Endometrial microvascular endothelial cells (primary cell): ENCODE measurements at regions not wholly inside any gene's neighbourhood (a gene's known extent, or its start where the extent isn't known, plus 50 kb on each side); places are given as distances from the start of the nearest gene placed in this dataset.
"Not testable (repeated sequence)": the region's sequence is repeated elsewhere in the genome, so short reads cannot be mapped to it uniquely, and the experiment has no call there.

Experiments
- in situ Hi-C: cut with HindIII; loops from 2 replicates; pipeline ENCODE4 v1.10.0; 2017; ENCODE audit warnings: low sequenced_read_pairs, low pct_unique_long_range_greater_than_20kb; ENCODE audit errors: inconsistent ontology term

- in situ Hi-C loops = no loop called here
These were observed 226.0 kb downstream of the TFCP2L1 start for GRCh38 chr2:121058852-121059558.

- in situ Hi-C loops = loop anchor here (10.0 kb wide), 1 partner anchor 355 kb away; no protein-coding TSS in a partner anchor
These were observed 225.1 kb downstream of the TFCP2L1 start for GRCh38 chr2:121059651-121060649.

- in situ Hi-C loops = loop anchor here (10.0 kb wide), 1 partner anchor 357 kb away; no protein-coding TSS in a partner anchor
These were observed 223.4 kb downstream of the TFCP2L1 start for GRCh38 chr2:121061633-121062032.

GRCh38 chr2:121063471-121063870 is 221.5 kb downstream of the TFCP2L1 start:
- in situ Hi-C loops = loop anchor here (10.0 kb wide), 1 partner anchor 359 kb away; no protein-coding TSS in a partner anchor

- in situ Hi-C loops = loop anchor here (10.0 kb wide), 1 partner anchor 359 kb away; no protein-coding TSS in a partner anchor
These were observed 220.8 kb downstream of the TFCP2L1 start for GRCh38 chr2:121064186-121064585.

GRCh38 chr2:121065239-121065638 is 219.8 kb downstream of the TFCP2L1 start:
- in situ Hi-C loops = loop anchor here (10.0 kb wide), 1 partner anchor 360 kb away; no protein-coding TSS in a partner anchor

GRCh38 chr2:121066526-121066925 is 218.5 kb downstream of the TFCP2L1 start:
- in situ Hi-C loops = loop anchor here (10.0 kb wide), 1 partner anchor 362 kb away; no protein-coding TSS in a partner anchor

GRCh38 chr2:121068851-121069250 is 216.2 kb downstream of the TFCP2L1 start:
- in situ Hi-C loops = loop anchor here (10.0 kb wide), 1 partner anchor 364 kb away; no protein-coding TSS in a partner anchor

GRCh38 chr2:121069434-121069969 is 215.5 kb downstream of the TFCP2L1 start:
- in situ Hi-C loops = loop anchor here (10.0 kb wide), 1 partner anchor 365 kb away; no protein-coding TSS in a partner anchor

- in situ Hi-C loops = not testable (repeated sequence)
These were observed 214.9 kb downstream of the TFCP2L1 start for GRCh38 chr2:121070061-121070460.

GRCh38 chr2:121071034-121071504 is 213.9 kb downstream of the TFCP2L1 start:
- in situ Hi-C loops = no loop called here

GRCh38 chr2:121072784-121073183 is 212.2 kb downstream of the TFCP2L1 start:
- in situ Hi-C loops = no loop called here

- in situ Hi-C loops = no loop called here
These were observed 211.4 kb downstream of the TFCP2L1 start for GRCh38 chr2:121073320-121074210.

GRCh38 chr2:121074293-121074932 is 210.6 kb downstream of the TFCP2L1 start:
- in situ Hi-C loops = no loop called here

- in situ Hi-C loops = no loop called here
These were observed 209.9 kb downstream of the TFCP2L1 start for GRCh38 chr2:121075006-121075551.

GRCh38 chr2:121075641-121076497 is 209.1 kb downstream of the TFCP2L1 start:
- in situ Hi-C loops = no loop called here
